ENCODE measurements at regions not wholly inside any gene's neighbourhood (a gene's known extent, or its start where the extent isn't known, plus 50 kb on each side); places are given as distances from the start of the nearest gene placed in this dataset.
"Not testable (repeated sequence)": the region's sequence is repeated elsewhere in the genome, so short reads cannot be mapped to it uniquely, and the experiment has no call there.

DNA sequence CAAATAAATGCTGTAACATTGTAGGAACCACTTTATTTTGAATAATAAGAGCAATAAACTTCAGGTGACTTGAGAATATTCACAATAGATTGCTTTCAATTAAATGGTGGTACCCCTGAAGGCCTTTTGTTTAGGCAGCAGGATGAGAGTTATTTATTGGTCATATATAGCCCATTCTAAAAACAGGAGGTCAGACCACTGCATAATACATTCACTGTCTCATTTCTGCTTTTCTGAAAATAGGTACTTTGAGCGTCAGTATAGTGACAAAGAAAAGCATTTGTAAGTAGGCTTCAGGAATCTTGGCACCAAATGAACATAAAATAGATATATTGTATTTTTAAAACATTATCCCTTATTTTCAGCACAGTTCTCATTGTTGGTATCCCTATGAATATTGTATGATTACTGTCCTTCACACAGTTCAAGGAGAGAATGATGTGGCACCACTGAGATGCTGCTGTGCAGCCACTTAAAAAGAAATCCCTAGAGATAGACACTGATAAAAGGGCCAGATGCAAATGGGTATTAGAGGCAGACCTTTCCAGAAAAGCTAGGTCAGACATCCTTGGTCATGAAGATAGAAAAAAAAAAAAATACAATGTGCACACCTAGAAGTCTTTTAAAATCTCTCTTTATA, 381.8 kb upstream of the ST8SIA4 start:
- H3K27ac ChIP-seq, result no peak overlapping the region
- H3K4me3 ChIP-seq, result no peak overlapping the region
- no peaks in the 10 kb centered on the region for H3K36me3 ChIP-seq
- TF ChIP-seq POLR2AphosphoS5 (IDR thresholded peaks at IDR 0.05) (no peak), EP300 (IDR thresholded peaks at IDR 0.05) (no peak), POLR2A (IDR thresholded peaks at IDR 0.05) (no peak)
- TF ChIP-seq, protein P1, sequence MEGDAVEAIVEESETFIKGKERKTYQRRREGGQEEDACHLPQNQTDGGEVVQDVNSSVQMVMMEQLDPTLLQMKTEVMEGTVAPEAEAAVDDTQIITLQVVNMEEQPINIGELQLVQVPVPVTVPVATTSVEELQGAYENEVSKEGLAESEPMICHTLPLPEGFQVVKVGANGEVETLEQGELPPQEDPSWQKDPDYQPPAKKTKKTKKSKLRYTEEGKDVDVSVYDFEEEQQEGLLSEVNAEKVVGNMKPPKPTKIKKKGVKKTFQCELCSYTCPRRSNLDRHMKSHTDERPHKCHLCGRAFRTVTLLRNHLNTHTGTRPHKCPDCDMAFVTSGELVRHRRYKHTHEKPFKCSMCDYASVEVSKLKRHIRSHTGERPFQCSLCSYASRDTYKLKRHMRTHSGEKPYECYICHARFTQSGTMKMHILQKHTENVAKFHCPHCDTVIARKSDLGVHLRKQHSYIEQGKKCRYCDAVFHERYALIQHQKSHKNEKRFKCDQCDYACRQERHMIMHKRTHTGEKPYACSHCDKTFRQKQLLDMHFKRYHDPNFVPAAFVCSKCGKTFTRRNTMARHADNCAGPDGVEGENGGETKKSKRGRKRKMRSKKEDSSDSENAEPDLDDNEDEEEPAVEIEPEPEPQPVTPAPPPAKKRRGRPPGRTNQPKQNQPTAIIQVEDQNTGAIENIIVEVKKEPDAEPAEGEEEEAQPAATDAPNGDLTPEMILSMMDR (IDR thresholded peaks at IDR 0.05), result no peak
- no peaks in the 10 kb centered on the region for H3K4me1 ChIP-seq
- 42 to 88% methylated on average over 1 of the region's 1 CpG for WGBS, 2 donors (ENCODE audit: low coverage in 1 of 2)
- no peaks in the 10 kb centered on the region for H3K9me3 ChIP-seq
- no peaks in the 10 kb centered on the region for H3K27me3 ChIP-seq
- ATAC-seq, result no peak

DNA sequence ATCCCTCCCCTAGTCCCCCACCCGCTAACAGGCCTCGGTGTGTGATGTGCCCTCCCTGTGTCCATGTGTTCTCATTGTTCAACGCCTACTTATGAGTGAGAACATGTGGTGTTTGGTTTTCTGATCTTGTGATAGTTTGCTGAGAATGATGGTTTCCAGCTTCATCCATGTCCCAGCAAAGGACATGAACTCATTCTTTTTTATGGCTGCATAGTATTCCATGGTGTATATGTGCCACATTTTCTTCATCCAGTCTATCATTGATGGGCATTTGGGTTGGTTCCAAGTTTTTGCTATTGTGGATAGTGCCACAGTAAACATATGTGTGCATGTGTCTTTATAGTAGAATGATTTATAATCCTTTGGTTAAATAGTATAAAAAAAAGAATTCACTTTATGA, 380.9 kb upstream of the ST8SIA4 start:
- ATAC-seq, H3K4me1 ChIP-seq, H3K27me3 ChIP-seq, H3K4me3 ChIP-seq, H3K9me3 ChIP-seq, H3K36me3 ChIP-seq, H3K27ac ChIP-seq: not testable (repeated sequence)
- WGBS, 2 donors (ENCODE audit: low coverage in 1 of 2), result 85 to 93% methylated on average over 3 of the region's 3 CpGs

DNA sequence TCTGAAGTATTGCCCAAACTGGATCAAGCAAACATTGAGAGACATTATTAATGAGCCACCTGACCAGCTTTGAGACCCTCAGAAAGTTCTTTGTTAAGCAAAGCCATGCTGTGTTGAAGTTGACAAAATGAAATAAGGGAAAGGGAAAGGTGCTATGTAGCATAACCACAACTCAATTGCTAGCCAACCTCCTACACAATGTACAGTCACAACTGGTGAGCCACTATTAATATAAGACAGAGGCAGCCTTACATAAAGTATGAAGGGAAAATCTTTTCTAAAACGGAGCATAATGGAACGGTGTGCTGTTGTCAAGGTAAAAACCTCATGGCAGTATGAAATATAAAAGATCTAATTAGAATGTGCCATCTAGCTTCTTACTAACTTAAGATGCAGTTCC, 375.8 kb upstream of the ST8SIA4 start:
- TF ChIP-seq EP300 (IDR thresholded peaks at IDR 0.05), result no peak
- TF ChIP-seq POLR2AphosphoS5 (IDR thresholded peaks at IDR 0.05), result no peak
- TF ChIP-seq POLR2A (IDR thresholded peaks at IDR 0.05), result no peak
- TF ChIP-seq, protein P1 (IDR thresholded peaks at IDR 0.05), result no peak
- no peak for ATAC-seq
- 70% methylated on average over 2 of the region's 2 CpGs for WGBS, 2 donors (ENCODE audit: low coverage in 1 of 2)
- Histone ChIP-seq H3K36me3 (no peaks in the 10 kb centered on the region), H3K27me3 (no peaks in the 10 kb centered on the region), H3K27ac (no peak overlapping the region), H3K9me3 (no peaks in the 10 kb centered on the region), H3K4me3 (no peak overlapping the region), H3K4me1 (no peaks in the 10 kb centered on the region)

DNA sequence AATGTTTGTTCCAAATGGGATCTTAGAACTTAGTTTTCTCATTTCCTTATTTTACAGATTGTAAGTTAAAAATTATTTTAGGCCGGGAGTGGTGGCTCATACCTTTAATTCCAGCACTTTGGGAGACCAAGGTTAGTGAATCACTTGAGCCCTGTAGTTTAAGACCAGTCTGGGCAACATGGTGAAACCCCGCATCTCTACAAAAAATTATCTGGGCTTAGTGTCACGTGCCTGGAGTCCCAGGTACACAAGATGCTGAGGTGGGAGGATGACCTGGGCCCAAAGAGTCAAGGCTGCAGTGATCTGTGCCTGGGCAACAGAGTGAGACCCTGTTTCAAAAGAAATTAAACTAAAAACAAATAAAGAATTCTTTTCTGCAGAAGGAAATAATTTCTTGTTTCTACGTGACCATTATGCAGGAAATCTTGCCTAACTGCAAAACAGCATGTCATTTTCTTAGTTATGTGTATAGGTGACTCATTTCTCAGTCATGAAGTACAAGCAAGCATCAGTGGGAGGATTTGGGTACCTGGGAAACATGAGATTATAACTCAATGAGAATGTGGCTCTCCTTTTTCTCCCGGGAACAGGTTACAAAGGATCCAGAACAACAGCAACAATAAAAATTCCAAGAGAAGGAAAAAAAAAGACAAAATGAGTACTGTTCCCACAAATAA, 375.1 kb upstream of the ST8SIA4 start:
- H3K4me1 ChIP-seq, result no peaks in the 10 kb centered on the region
- 74 to 75% methylated on average over 4 to 5 of the region's 5 CpGs for WGBS, 2 donors (ENCODE audit: low coverage in 1 of 2)
- no peaks in the 10 kb centered on the region for H3K36me3 ChIP-seq
- TF ChIP-seq EP300 (IDR thresholded peaks at IDR 0.05) (no peak), POLR2AphosphoS5 (IDR thresholded peaks at IDR 0.05) (no peak), POLR2A (IDR thresholded peaks at IDR 0.05) (no peak)
- TF ChIP-seq, protein P1 (IDR thresholded peaks at IDR 0.05), result no peak
- no peak overlapping the region for H3K4me3 ChIP-seq
- H3K9me3 ChIP-seq, result no peaks in the 10 kb centered on the region
- H3K27me3 ChIP-seq, result no peaks in the 10 kb centered on the region
- no peak overlapping the region for H3K27ac ChIP-seq
- ATAC-seq, result no peak

DNA sequence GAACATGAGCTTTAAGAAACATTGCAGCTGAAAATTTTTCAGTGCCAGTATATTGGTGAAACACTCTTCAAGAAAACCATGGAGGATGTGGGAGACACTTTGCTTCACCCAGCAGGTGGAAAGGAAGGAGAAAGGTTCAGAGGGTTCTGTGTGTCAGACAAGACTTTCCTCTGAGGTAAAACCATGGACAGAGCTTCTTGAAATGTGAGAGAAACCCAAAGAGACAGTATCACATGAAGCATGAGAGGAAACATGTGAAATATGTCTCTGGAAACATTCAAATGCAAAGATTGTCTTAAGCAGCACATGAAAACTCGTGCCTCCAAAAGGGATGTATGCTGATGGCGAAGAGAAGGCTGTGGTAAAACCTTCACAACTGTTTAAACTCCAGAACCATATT, 368.9 kb upstream of the ST8SIA4 start:
- no peak for ATAC-seq

More for the DNA sequence above, 368.9 kb upstream of the ST8SIA4 start:
- Histone ChIP-seq H3K4me1 (no peaks in the 10 kb centered on the region), H3K9me3 (no peaks in the 10 kb centered on the region), H3K4me3 (no peak overlapping the region), H3K36me3 (no peaks in the 10 kb centered on the region), H3K27me3 (no peaks in the 10 kb centered on the region), H3K27ac (no peak overlapping the region)
- TF ChIP-seq POLR2A (IDR thresholded peaks at IDR 0.05), result no peak
- TF ChIP-seq, protein P1 (IDR thresholded peaks at IDR 0.05), result no peak
- no peak for TF ChIP-seq POLR2AphosphoS5 (IDR thresholded peaks at IDR 0.05)
- TF ChIP-seq EP300 (IDR thresholded peaks at IDR 0.05), result no peak
- WGBS, 2 donors (ENCODE audit: low coverage in 1 of 2), result 77 to 81% methylated on average over 2 of the region's 2 CpGs
